Skin epidermis (tissue), 12 donors: ENCODE measurements at regions not wholly inside any gene's neighbourhood (a gene's known extent, or its start where the extent isn't known, plus 50 kb on each side); places are given as distances from the start of the nearest gene placed in this dataset.
A peak's percentile ranks its signal among the peaks of the same experiment; 100 is the strongest.

Experiments
- H3K27ac ChIP-seq, 21 experiments: fragments of 200-600 bp; sonication (generic) in 11 of 21; one replicate each; pipeline ENCODE4 v1.5.0; 2020; ENCODE audit warnings: mild to moderate bottlenecking in 3 of 21, inconsistent platforms in 2 of 21, moderate library complexity in 2 of 21
- H3K4me3 ChIP-seq, 7 experiments: fragments of 200-600 bp; sonication (generic) in 2 of 7; one replicate each; pipeline ENCODE4 v1.5.0; 2020; ENCODE audit warnings: inconsistent platforms in 2 of 7, mild to moderate bottlenecking in 2 of 7, moderate library complexity in 1 of 7

- Histone ChIP-seq H3K4me3 (no peak overlapping the region), H3K27ac (no peak overlapping the region)
These were observed 430.5 kb upstream of the KLF6 start for GRCh38 chr10:4215485-4215884.

GRCh38 chr10:4214908-4215307 is 429.9 kb upstream of the KLF6 start:
- Histone ChIP-seq H3K4me3 (no peak overlapping the region), H3K27ac (no peak overlapping the region)

DNA sequence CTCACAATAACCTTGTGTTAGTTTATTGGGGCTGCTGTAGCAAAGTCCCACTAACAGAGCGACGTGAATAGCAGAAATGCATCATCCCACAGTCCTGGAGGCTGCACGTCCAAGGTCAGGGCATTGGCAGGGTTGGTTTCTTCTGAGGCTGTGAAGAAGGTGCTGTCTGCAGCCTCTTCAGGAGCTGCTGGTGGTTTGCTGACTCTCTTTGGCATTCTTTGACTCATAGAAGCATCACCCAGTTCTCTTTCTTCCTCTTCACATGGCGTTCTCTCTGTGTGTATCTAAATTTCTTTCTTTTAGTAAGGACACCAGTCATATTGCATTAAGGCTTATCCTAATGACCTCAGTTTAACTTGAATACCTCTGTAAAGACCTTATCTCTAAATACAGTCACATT is 428.4 kb upstream of the KLF6 start:
- no peak overlapping the region for H3K27ac ChIP-seq
- H3K4me3 ChIP-seq = no peak overlapping the region

DNA sequence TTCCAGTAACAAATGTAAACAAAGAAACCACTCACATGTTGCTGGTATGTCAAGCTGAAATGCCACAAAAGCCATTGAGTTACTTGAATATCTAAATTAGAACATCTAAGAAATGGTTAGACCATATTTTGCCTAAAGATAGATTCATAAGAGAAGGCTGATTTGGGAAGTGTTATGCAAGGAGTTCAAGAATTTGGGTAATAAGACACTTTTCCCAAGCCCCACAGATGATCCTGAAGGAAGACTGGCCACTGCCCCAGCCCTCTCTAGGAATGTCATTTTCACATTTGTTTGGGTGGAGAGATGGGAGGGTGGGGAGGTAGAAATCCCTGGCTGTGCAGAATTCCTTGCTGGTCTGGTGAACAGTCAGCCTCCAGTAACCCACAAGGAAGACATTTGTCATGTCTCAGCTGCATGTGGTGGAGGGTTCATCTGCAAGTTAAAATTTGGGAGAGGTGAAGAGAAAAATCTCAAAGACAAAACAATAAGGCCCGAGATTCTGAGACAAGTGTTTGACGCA is 427.2 kb upstream of the KLF6 start:
- H3K4me3 ChIP-seq = no peak overlapping the region
- no peak overlapping the region for H3K27ac ChIP-seq

- no peak overlapping the region for H3K4me3 ChIP-seq
- H3K27ac ChIP-seq = peak overlapping the region in 1 of 21 experiments; percentile 44
These were observed 423.5 kb upstream of the KLF6 start for GRCh38 chr10:4208499-4208898.

DNA sequence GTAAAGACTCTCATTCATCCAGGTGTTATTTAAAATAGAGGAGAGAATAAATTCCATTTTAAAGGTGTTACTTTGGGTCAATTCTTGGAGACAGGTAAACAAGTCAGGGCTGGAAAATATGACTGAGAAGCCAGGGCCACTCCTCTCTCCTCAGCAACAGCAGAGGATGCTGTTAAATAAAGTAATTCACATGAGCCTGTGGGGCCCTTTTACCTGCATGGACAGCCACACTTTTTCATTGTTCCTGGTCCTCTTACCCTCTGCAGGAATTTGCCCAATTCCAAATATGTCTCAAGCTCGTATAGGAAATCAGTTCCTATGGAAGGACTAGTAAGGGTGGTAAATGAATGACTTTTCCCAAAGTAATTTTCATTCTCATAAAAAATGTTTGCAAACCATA is 420.1 kb upstream of the KLF6 start:
- peak overlapping the region in 1 of 21 experiments; percentile 21 for H3K27ac ChIP-seq
- H3K4me3 ChIP-seq = no peak overlapping the region

GRCh38 chr10:4202938-4203337 is 417.9 kb upstream of the KLF6 start:
- H3K27ac ChIP-seq = peak overlapping the region in 4 of 21 experiments; percentile 1 to 60 (median 50)
- H3K4me3 ChIP-seq = no peak overlapping the region

DNA sequence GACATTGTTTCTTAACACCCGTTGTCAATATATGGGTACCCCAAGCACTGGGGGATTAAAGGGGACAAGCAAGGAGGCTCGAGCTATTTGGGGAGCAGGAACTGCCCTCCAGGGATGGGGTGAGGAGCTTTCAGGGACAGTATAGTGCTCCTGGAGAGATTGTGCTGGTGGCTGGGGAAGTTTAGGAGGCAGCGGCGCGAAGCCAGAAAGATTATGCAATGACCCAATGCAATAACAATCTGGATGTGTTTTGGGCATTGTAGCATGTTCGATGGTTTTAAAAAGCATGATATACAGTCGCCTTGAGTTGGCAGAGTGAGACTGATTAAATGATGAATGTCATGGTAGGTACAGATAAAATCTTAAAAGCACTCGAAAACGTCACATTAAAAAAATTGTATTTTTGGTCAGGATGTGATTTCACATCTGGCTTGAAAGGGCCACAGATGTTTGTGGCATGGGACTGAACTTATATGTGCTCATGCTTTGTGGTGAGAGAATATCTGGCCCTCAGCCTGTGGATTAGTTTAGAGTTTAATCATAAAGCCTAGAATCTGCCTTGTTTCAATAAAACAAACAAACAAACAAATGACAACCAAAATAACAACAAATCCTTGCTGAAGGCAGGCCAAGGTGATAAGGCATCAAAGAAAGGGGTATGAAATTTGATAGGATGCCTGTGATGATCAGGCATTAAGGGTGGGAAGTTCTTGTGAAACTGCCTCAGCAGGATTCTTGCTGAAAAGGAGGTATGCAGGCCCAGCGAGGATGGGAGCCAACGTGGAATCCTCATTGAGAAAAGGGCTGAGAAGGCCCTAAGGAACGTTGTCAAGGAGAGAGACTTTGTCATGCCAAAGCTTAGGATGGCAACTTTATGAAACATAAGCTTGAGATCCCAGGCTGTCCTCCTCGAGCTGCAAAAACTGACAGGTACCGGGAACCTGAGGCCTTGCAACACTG is 417.1 kb upstream of the KLF6 start:
- peak overlapping the region in 5 of 21 experiments; percentile 1 to 60 (median 46) for H3K27ac ChIP-seq
- H3K4me3 ChIP-seq = no peak overlapping the region

GRCh38 chr10:4199196-4199595 is 414.2 kb upstream of the KLF6 start:
- Histone ChIP-seq H3K27ac (no peak overlapping the region), H3K4me3 (no peak overlapping the region)

- H3K4me3 ChIP-seq = no peak overlapping the region
- H3K27ac ChIP-seq = no peak overlapping the region
These were observed 413.2 kb upstream of the KLF6 start for GRCh38 chr10:4198216-4198615.

GRCh38 chr10:4197676-4198075 is 412.7 kb upstream of the KLF6 start:
- H3K27ac ChIP-seq = peak overlapping the region in 1 of 21 experiments; percentile 51
- no peak overlapping the region for H3K4me3 ChIP-seq

GRCh38 chr10:4196771-4197390 is 411.9 kb upstream of the KLF6 start:
- Histone ChIP-seq H3K27ac (peak overlapping the region in 3 of 21 experiments; percentile 47 to 51 (median 49)), H3K4me3 (no peak overlapping the region)

GRCh38 chr10:4196183-4196582 is 411.2 kb upstream of the KLF6 start:
- H3K4me3 ChIP-seq = no peak overlapping the region
- peak overlapping the region in 2 of 21 experiments; percentile 47 to 49 for H3K27ac ChIP-seq

DNA sequence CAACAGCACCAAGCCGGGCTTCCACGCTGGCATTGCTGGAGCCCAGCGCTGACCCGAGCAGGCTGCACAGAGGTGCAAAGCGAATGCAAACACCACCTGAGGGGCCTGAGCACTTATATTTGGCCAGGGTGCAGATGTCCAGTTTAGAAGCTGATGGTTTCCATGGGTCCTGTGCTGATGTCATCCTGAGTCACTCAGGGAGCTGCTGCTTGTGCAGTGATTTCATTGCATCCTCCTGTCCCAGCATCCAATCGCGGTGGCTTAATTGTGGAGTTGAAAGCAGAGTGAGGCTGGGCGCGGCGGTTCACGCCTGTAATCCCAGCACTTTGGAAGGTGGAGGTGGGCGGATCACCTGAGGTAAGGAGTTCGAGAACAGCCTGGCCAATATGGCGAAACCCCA is 410.2 kb upstream of the KLF6 start:
- no peak overlapping the region for H3K4me3 ChIP-seq
- H3K27ac ChIP-seq = no peak overlapping the region

DNA sequence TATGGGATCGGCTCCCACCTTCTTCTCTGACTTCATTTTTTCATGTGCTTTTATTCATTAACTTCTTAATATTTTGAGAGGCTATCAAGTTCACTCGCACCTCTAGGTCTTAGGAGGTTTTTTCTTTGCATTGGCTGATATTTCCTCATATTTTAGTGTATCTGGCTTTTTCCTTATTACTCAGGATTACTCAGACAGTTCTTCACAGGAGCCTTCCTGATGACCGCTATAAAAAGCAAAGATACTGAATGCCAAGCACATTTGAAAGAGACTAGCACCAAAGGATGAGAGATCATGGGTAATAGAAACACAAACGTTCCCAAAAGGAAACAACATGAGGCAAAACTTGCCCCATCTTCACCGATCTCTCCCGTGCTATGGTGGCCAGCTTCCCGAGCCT is 409.2 kb upstream of the KLF6 start:
- Histone ChIP-seq H3K4me3 (no peak overlapping the region), H3K27ac (no peak overlapping the region)

GRCh38 chr10:4191894-4192293 is 406.9 kb upstream of the KLF6 start:
- H3K4me3 ChIP-seq = no peak overlapping the region
- no peak overlapping the region for H3K27ac ChIP-seq

- H3K4me3 ChIP-seq = no peak overlapping the region
- no peak overlapping the region for H3K27ac ChIP-seq
These were observed 406.3 kb upstream of the KLF6 start for GRCh38 chr10:4191354-4191753.

DNA sequence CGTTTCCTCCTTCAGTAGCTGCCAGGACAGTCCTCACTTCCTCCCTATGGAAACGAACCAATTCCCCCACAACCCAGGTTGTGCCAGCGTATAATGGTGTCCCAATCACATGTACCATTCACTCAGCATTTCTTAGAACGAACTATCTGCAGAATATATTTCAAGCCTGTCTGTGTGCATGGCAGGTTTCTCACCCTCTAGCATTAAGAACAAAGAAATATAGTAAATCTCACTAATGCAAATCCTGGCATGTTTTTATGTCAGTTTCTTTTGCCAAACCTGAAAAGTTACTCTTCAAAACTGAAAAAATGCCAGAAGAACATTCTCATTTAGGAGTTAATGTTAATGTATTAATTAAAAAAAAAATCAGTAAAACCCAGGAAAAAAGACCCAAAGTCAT is 405.9 kb upstream of the KLF6 start:
- no peak overlapping the region for H3K27ac ChIP-seq

DNA sequence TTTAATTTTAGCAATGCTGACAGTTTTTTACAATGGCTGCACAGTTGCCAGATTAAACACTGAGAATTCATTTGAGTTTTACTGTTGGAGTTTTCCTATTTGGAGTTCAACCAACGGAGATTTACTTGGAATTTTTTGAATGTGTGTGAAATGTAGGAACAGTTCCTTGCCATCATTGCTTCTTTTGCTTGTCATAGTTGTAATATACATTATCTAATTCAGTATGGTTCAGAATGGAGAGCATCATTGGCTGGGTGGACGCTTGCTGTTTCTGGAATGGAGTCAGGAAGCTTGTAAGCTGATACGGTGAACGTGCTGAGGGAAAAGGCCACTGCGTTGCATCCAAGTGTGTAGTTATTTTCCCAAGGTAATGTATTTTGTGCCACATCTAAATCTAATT is 404.3 kb upstream of the KLF6 start:
- Histone ChIP-seq H3K27ac (no peak overlapping the region), H3K4me3 (no peak overlapping the region)

More for the DNA sequence above, 405.9 kb upstream of the KLF6 start:
- no peak overlapping the region for H3K4me3 ChIP-seq

- H3K27ac ChIP-seq = no peak overlapping the region
- no peak overlapping the region for H3K4me3 ChIP-seq
These were observed 403.4 kb upstream of the KLF6 start for GRCh38 chr10:4188406-4188805.
